Mucosa of descending colon (tissue), 3 donors: ENCODE measurements at regions not wholly inside any gene's neighbourhood (a gene's known extent, or its start where the extent isn't known, plus 50 kb on each side); places are given as distances from the start of the nearest gene placed in this dataset.

Source experiments
- ATAC-seq: fragments of 200-7000 bp; cut with Tn5 transposase; one replicate; pipeline ENCODE4 v1.9.1; 2020; ENCODE audit warnings: mild to moderate bottlenecking, moderate library complexity
- DNase-seq, 3 donors: peaks; one replicate each; pipeline ENCODE4 v3.0.0-alpha.2; 2020
- H3K36me3 ChIP-seq: fragments of 200-600 bp; one replicate; pipeline ENCODE4 v1.8.0; 2021; ENCODE audit warnings: low read depth, mild to moderate bottlenecking
- H3K4me1 ChIP-seq: fragments of 200-600 bp; one replicate; pipeline ENCODE4 v1.8.0; 2021; ENCODE audit warnings: low read depth, mild to moderate bottlenecking
- H3K4me3 ChIP-seq: fragments of 200-600 bp; one replicate; pipeline ENCODE4 v1.8.0; 2021; ENCODE audit warnings: mild to moderate bottlenecking
- H3K9me3 ChIP-seq: fragments of 200-600 bp; one replicate; pipeline ENCODE4 v1.8.0; 2021; ENCODE audit warnings: mild to moderate bottlenecking
- intact Hi-C, 2 donors: fragments of 100-400 bp; cut with DNase I in 1 of 2; cut with micrococcal nuclease in 1 of 2; formaldehyde crosslinking; loops; one replicate each; pipeline versions ENCODE4 v1.11.0 to v1.11.1; 2022; cut with DNase I, micrococcal nuclease
- TF ChIP-seq, protein P1 (sequence below): fragments of 200-600 bp; IDR thresholded peaks from one replicate; pipeline ENCODE4 v1.8.0; 2022; ENCODE audit warnings: antibody characterized with exemption, mild to moderate bottlenecking
- donor health status: DM: no; HTN: no; CAD: no; lungs with moderate emphysema.
- donor health status: DM: no; HTN: no; CAD: no.
- donor health status: DM: no; HTN: yes; CAD: no.

DNA sequence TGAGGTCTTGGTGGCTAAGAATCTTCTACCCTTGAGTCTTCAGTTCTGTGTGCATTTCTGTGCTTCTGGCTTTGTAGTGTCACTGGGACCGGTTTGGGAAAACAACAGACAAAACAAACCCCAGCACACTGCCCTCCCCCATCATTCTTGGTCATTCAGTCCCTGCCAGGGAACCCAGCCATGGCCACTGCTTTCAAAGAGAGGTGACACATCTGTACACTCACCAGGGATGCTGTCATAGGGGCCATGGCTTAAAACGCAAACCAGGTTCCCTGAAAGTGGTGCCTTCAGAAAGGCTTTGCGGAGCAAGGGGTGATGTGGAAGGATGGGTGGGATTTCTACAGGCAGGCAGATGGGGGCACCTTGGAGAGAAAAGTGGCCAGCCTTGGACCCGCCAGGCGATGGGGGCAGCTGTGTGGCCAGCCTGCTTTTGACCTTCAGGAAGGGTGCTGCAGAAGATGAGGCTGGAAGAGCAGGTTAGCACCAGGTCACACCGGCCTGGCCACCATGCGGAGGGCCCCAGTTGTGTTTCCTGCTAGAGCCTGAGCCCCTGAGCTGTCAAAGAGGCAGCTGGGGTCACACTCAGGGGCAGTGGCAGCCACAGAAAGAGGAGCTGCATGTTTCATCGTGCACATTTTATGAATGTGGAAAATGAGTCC is 101.3 kb downstream of the INHBB start:
- ATAC-seq (no peak), DNase-seq (no peak)
- no peak overlapping the region for H3K4me3 ChIP-seq
- no peaks in the 10 kb centered on the region for H3K9me3 ChIP-seq
- peaks cover 5% of the 10 kb centered on the region for H3K4me1 ChIP-seq
- no peaks in the 10 kb centered on the region for H3K36me3 ChIP-seq
- intact Hi-C loops: no loop called here
- TF ChIP-seq, protein P1, sequence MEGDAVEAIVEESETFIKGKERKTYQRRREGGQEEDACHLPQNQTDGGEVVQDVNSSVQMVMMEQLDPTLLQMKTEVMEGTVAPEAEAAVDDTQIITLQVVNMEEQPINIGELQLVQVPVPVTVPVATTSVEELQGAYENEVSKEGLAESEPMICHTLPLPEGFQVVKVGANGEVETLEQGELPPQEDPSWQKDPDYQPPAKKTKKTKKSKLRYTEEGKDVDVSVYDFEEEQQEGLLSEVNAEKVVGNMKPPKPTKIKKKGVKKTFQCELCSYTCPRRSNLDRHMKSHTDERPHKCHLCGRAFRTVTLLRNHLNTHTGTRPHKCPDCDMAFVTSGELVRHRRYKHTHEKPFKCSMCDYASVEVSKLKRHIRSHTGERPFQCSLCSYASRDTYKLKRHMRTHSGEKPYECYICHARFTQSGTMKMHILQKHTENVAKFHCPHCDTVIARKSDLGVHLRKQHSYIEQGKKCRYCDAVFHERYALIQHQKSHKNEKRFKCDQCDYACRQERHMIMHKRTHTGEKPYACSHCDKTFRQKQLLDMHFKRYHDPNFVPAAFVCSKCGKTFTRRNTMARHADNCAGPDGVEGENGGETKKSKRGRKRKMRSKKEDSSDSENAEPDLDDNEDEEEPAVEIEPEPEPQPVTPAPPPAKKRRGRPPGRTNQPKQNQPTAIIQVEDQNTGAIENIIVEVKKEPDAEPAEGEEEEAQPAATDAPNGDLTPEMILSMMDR: no peak

DNA sequence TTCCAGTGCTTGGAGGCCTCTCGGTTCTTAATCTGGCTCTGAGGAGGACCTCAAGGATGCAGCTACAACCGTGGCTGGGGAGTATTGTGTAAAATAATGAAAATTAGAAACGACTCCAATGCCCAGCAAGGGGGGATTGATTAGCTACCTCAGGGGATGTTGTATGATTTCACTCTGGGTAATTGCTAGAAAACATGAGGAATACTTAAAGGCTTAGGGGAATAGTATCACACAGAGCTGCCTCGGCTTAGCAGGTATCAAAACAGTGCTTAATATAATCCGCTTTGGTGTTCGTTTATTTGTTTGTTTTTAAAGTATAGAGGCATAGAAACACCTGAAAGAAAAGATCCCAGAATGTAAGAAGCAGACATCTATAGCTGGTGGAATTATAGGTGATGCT is 102.5 kb downstream of the INHBB start:
- H3K9me3 ChIP-seq: no peaks in the 10 kb centered on the region
- TF ChIP-seq, protein P1: no peak
- H3K4me1 ChIP-seq: no peaks in the 10 kb centered on the region
- H3K4me3 ChIP-seq: no peak overlapping the region
- H3K36me3 ChIP-seq: no peaks in the 10 kb centered on the region
- DNase-seq (no peak), ATAC-seq (no peak)
- intact Hi-C loops: no loop called here

DNA sequence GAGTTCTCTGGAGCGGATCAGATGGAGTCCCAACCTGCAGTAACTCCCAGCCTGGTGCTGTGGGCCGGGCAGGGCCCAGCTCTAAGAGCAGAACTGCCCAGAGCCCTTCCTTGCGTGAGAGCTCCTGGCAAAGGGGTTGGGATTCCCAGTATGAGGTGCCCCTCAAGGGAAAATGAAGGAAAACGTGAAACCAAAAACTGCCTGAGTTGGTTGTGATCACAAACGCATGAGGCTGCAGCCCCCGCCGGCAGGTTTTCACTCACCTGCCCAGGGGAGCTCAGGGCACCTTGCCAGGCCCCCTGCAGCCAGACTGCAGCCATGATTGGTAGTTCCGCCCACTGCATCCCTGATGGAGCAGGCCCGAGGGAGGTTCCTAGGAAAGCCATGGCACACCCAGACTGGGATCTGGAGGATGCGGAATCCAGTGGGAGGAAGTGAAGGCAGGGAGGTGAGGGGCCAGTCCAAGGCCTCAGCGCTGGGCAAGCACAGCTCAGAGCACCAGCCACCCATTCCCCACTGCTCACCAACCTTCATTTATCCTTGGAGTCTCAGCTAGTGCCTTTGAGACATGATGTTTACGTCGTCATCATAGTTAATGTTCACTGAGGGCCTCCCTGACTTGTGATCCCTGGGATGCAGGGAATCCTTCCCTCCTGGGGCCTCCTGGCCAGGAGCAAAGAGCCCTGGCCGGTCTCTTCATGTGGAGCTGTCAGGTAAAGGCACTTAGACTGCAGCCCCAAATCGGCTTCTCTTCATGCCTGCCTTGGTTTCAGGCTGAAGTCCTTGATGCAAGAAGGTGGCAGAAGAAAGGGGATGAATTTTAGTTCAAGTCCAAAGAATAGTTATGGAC is 103.2 kb downstream of the INHBB start:
- no peak for ATAC-seq
- TF ChIP-seq, protein P1: no peak
- H3K9me3 ChIP-seq: no peaks in the 10 kb centered on the region
- DNase-seq: no peak
- no peak overlapping the region for H3K4me3 ChIP-seq
- H3K4me1 ChIP-seq: no peaks in the 10 kb centered on the region
- no peaks in the 10 kb centered on the region for H3K36me3 ChIP-seq
- intact Hi-C loops: no loop called here

DNA sequence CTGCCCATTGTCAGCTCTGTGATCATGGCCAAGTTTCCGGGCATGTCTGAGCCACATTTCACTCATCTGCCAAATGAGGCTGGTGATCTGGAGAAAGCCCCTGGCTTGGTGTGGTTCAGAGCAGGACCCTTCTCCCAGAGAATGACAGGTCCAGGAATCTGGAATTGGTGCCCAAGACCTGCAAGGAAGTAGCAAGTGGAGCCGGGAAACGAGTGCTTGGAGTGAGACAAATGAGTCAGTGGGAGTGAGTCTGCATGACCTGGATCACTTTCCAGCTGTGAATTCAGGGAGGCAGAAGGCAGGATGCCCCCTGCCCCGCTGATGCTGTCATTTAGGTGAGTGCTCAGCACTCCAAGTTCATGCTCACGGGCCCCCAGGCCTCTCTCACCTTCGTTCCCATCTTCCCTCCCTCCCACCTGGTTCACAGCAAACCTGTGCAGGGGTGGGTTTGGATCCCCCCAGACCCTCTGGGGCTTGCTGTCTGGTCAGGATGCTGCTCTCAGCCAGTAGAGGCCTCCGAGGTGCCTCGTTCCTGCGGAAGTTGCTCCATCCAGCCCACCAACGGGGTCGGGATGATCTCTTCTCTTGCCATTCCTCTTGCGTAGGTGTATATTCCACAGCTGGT is 104.4 kb downstream of the INHBB start:
- Histone ChIP-seq H3K9me3 (no peaks in the 10 kb centered on the region), H3K4me1 (no peaks in the 10 kb centered on the region), H3K36me3 (no peaks in the 10 kb centered on the region), H3K4me3 (no peak overlapping the region)
- DNase-seq: no peak
- intact Hi-C loops: no loop called here
- TF ChIP-seq, protein P1: no peak
- ATAC-seq: no peak

DNA sequence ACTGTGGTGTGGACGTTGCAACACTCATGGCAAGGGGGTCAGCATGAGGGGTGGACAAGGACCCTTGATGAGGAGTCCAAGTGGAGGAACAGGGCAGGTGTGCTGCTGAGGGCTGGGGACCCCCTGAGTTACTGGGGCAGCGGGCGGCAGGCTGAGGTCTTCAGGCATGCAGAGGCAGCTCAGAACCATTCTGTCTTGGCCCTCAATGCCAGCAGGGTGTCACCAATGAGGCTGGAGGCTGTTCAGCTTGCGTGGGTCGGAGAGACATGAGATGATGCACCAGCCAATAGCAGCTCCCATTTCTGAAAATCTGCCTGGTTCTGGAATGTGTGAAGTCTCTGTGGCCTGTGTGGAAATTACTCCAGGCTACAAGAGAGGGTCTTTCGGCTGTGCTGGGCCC is 105.4 kb downstream of the INHBB start:
- no peaks in the 10 kb centered on the region for H3K36me3 ChIP-seq
- intact Hi-C loops: no loop called here
- TF ChIP-seq, protein P1: no peak

More for the DNA sequence above, 105.4 kb downstream of the INHBB start:
- DNase-seq: no peak
- Histone ChIP-seq H3K4me1 (no peaks in the 10 kb centered on the region), H3K9me3 (no peaks in the 10 kb centered on the region), H3K4me3 (no peak overlapping the region)
- no peak for ATAC-seq
